GM19351 (cell line): ENCODE measurements at regions not wholly inside any gene's neighbourhood (a gene's known extent, or its start where the extent isn't known, plus 50 kb on each side); places are given as distances from the start of the nearest gene placed in this dataset.
"Not testable (repeated sequence)": the region's sequence is repeated elsewhere in the genome, so short reads cannot be mapped to it uniquely, and the experiment has no call there.

Source experiments
- ATAC-seq: cut with Tn5 transposase; IDR thresholded peaks from one replicate; pipeline ENCODE4 v1.9.1; 2021; ENCODE audit warnings: mild to moderate bottlenecking, moderate library complexity; ENCODE audit not compliant: unreplicated experiment

DNA sequence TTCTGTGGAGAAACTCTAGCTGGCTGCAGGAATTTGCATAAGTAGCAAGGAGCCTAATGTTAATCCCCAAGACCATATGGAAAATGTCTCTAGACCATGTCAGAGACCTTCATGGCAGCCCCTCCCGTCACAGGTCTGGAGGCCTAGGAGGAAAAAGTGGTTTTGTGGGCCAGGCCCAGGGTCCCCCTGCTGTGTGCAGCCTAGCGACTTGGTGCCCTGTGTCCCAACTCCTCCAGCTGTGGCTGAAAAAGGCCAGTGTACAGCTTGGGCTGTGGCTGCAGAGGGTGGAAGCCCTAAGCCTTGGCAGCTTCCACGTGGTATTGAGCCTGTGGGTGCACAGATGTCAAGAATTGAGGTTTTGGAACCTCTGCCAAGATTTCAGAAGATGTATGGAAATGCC is 306.9 kb upstream of the CA10 start:
- no peak for ATAC-seq

DNA sequence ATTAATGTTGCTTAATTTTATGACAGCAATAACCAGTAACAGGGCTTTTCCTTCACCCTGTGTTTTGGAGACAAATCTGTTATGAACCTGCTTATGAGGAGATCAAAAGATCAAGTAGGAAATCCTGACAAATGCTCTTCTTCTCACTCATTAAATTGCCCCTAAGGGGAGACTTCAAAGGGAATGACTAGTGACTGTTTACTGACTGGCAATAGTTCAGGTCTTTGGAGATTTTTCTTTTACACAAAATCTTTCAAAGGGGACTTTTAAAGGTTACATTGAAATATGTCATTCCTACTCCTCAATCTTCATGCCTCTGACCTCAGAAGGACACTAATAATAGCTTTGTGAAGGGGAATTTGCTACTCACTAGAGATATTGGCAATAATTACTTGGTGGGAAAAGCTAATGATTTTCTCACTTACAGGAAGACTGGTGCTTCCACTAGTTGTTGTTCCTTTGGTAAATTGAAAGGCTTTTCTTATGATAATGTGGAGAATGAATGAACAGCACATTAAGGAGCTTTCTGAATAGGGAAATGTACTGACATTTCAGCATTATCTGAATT is 292.9 kb upstream of the CA10 start:
- ATAC-seq = no peak

DNA sequence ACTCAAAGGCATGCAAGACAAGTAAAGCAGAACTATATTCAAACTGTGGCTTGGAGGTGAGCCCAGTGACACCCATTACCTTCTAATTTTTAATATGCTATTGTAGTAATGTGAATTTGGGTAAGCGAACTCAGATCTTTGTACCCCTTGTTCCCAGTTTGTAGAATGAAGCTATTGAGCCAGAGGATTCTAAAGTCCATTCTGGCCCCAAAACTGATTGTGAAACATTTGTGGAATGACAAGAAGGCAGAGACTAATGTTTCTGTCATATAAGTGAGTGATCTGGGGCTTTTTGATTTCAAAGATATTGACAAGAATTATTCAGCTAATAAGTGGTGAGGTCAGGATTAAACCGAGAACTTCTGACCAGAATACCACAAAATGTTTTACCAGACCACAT is 283.8 kb upstream of the CA10 start:
- no peak for ATAC-seq

DNA sequence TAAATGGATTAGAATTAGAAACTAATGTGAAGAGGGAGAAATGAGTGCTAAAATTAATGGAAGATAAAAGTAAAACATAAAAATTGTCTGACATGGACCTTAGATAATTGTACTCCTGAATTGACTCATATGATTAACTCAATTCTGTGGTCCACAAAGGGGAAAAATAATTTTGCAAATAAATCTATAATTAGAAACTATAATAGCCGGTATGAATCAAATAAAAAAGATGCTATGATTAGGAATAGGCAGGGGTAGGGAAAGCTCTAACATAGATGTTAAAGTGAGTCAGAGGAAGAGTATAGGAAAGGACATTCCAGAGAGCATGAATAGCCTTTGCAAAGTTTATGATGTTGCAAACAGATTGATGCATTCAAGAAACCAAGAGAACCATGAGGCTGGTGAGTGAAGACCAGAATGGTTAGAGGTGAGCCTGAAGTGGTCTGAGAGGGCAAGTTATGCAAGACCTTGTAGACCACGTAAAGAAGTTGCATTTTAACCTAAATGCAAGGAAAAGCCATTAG is 262.1 kb upstream of the CA10 start:
- ATAC-seq = no peak

DNA sequence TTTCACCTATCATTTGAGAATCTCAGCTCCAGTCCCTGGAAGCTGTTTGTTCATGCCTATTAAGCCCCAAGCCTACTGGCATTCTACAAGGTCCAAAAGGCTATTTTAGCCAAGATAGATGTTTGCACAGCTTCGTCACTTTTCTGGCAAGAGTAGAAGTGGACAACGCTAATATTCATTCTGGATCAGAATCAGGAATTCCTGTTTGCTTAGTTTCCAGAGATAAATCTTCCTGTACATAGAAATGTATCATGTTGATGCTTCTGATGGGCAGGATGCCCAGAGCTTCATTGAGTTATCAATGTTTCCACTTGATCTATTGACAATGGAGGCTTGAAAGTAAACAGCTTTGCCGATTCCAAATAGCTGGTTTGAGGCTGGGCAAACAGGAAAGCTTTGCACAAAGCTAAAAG is 260.7 kb upstream of the CA10 start:
- no peak for ATAC-seq

DNA sequence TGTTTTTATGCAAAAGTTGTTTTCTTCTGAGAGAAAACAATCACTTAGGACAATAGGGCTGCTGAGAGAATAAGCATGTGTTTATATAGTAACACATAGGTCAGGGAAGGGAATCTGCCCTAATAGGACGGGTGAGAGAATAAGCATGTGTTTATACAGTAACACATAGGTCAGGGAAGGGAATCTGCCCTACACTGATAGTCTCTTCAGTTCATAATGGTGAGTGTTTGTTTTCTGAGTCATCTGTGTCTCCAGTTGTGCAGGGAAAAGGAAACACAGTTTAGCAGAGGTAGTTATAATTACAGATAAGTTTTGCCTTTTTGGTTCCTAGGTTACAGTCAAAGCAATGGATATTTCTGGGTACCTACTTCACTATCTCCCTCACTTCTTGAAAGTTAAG is 252.3 kb upstream of the CA10 start:
- ATAC-seq = no peak

DNA sequence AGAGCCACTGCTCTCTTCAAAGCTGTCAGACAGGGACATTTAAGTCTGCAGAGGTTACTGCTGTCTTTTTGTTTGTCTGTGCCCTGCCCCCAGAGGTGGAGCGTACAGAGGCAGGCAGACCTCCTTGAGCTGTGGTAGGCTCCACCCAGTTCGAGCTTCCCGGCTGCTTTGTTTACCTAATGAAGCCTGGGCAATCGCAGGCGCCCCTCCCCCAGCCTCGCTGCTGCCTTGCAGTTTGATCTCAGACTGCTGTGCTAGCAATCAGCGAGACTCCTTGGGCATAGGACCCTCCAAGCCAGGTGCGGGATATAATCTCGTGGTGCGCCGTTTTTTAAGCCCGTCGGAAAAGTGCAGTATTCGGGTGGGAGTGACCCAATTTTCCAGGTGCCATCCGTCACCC is 250.7 kb upstream of the CA10 start:
- not testable (repeated sequence) for ATAC-seq

DNA sequence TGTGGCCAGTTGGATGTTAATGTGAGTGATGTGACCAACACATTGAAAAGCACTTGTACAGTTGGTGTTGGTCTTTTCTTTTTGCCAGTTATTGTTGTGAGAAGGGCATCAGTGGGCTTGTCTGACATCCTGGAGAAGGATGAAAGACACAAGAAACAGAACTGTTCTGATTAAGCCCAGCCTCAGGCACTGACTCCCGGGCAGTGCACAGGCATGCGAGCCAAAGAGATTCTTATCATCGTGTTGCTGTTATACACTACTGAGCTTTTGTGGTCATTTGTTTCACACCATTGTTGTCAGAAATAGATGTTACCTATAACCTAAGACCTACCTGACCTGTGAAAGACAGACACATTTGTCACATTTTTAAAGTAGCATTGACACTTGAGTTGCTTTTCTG is 236.8 kb upstream of the CA10 start:
- no peak for ATAC-seq

DNA sequence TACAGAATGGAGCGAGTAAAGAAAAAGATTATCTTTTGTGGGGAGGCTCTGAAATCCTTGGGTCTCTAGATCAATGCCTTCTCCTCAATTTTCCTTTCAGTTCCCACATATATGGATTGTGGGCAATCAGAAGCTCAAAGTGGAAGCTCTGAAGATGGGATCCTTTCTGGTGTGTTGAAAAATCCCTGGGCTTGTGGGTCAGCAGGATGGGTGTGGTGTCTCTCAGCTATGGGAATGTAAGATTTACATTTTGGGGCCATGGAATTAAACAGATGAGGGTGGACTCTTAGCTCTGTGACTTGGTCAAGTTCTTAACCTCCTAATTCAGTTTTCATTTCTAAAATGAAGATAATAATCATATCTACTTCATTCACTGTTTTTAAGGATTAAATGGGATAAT is 231.9 kb upstream of the CA10 start:
- ATAC-seq = no peak

DNA sequence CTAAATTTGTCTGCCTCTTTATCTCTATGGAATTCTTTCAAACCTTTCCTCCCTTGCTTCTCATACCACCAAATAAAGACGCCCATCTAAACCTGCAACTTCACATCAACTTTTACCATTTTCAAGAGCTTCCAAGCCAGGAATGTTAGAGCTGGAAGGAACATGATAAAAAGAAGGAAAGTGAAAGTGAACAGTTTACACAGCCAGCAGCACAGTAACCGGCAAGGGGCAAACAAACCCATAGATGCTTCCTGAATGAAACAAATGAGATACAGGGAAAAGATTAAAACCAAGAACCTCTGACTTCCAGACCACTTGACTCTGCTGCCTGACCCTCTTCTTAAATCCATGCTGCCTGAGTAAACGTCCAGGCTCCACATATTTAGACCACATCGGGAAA is 231.1 kb upstream of the CA10 start:
- no peak for ATAC-seq

DNA sequence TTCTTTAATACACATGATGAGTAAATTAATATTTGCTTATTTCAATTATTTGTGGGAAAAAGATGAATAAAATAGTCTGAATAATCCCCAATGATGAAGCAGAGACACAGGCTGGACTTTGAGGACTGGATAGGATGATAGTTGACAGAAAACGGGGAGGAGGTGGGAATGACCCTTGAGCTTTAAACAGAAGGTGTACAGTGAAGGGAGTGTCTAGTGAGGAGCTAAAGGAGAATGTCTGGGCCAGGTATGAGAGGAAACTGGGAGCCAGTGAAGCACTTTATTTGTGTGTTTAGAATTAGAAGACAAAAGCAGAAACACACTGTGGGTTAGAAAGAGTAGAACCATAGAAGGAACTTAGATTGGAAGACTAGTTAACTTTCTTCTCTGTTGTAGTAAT is 230.4 kb upstream of the CA10 start:
- ATAC-seq = no peak

DNA sequence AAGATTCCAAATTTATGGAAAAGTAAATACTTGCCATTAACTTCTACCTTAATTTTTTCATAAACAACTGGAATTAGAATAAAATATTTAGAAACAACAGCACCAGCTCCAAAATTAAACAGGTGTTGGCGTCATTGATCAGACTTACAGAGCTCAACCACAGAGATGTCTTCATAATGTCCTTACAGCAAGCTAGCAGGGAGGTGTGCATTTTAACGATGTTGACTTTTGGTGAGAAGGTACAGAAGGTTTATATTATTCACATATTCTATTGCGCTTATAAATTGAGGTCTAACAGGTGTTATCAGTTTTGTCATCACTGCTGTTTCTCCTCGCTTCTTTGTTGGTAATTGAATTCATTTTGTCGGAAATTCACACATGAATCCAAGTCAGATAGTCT is 226.2 kb upstream of the CA10 start:
- ATAC-seq = no peak

DNA sequence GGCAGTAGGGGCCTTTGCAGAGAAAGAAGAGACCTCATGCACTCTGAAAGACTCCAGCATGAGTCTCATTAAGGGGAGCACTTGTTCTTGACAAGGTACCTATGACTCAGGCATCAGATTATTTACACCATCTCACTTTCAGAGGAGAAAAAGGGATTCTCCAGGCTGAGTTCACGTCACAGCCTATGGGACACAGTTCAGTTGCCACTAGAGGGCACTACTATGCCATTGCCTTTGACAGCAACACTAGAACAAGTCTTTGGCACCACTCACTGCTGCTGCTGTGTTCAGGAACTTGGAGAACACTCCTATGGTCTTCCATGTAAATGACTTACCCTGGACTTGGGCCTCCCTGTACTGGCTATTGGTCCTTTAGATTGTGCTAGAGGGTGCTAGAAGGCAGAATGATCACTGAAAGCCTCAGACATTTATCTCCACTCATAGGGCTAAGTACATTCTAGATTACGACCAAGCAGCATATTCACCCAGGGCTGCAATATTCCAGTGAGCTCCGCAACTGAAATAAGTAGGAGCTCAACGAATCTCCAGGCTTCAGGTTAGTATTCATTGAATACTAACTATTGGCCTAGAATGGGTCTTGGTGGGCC is 225.1 kb upstream of the CA10 start:
- ATAC-seq = peak; percentile 64

DNA sequence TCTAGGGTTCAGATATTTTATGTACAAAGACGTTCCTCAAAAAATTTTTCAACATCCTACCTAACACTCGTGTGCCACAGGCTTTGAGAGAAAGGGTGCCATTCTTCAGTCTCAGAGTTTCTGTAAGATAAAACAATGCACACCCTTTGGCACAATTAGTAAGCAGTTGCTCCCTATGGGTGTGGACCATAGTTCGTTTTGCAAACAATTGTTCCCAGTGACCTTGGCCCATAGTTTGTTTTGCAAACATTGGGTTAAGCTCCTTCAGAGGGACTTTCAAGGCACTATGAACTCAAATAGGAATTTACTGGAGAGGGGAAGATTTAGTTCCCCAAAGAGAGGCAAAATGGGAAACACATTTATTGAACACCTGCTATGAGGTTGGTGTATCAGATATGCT is 220.3 kb upstream of the CA10 start:
- ATAC-seq = no peak

DNA sequence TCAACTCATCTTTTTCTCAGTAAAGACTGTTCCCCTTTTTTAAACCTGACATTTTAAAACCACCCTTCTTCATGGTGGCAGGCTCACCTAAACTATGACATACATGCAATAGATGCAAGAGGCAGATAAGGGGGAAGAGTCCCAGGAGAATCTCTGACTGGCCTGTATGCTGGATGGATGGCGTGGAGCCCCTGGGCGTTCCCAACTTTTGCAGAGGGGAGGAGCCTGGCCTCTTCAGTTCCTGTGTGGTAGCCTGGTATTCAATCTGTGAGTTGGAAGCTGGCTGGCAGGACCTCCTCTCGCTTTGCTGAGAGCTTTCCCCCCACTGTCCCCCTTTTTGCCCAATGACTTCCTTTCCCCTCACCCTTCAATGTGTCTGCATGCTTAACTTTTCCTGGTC is 217.6 kb upstream of the CA10 start:
- ATAC-seq = no peak

DNA sequence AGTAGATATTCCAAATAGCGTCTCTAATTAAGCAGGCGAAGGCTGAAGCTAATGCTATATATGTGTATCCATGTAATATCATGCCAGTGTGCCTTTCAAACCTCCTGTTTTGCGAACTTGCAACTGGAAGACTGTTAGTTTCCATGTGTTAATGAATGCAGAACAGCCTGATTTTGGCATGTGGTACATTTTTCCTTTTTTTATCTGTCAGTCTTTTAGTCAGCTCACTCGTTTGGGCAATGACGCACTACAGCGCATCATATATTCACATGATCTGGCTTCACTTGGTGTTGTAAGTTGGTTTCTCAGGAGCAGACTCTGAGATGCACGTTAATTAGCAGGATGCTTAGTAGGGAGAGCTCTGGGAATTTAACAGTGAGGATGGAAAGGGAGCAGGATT is 210.4 kb upstream of the CA10 start:
- ATAC-seq = no peak

DNA sequence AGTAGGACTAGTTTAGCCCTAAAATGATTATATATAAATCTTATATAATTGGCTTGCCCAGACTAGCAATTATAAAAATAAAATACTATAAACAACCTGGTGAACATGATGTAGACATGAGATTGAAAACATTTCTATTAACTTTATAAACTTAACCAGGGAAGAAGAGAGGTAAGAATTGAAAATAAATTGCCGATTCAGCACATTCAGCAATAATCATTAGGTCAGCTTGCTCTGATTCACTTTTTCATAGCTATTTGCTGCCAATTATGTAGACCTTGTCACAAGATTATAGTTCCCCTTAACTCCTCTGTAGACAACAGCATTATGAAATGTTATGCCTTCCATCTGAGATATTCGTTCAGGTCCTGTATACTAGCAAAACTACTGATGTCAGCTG is 199.3 kb upstream of the CA10 start:
- ATAC-seq = no peak

DNA sequence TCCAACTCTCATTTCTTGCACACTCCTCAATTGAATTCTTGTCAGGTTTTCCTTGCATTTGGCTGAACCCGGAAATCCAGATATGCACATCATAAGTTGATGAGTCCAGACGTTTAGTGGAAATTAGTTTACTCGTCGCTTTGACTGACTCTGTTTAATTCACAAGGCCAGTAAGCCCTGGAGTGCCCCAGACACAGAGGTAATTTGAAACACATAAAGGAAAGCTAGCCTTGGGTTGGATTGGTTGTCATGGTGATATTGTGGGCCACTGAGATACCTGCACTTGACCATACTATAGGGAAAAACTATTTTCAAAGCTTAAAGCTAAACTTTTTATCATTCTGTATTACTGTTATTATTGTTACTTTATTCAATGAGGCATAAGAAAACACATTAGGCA is 178.3 kb upstream of the CA10 start:
- ATAC-seq = no peak

DNA sequence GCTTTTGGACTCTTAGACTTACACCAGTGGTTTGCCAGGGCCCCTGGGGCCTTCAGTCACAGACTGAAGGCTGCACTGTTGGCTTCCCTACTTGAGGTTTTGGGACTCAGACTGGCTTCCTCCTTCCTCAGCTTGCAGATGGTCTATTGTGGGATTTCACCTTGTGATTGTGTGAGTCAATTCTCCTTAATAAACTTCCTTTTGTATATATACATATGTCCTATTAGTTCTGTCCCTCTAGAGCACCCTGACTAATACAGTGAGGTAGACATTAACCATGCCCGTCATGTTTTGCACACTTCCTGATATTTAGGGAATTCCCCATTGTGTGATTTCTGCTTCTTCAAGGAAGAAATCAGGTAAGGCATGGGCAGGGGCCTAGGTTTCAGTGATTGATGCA is 147.8 kb upstream of the CA10 start:
- ATAC-seq = no peak

DNA sequence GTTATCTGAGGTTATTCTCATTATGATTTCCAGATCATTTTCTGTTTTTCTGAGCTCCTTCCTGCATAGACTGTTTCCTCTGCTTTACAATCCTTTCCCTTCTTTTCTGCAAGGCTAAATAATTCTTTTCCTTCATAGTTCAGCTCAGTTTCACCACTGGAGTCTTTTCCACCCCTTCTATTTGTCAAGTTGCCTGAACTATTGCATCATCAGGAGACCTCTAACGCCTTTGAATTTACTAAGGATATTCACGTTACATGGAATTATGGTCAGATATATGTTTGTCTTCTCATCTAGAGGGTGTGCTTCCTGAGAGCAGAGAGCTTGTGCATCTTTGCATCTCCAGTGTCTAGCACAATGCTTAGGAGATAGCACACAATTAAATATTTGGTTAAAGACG is 140.4 kb upstream of the CA10 start:
- ATAC-seq = no peak

DNA sequence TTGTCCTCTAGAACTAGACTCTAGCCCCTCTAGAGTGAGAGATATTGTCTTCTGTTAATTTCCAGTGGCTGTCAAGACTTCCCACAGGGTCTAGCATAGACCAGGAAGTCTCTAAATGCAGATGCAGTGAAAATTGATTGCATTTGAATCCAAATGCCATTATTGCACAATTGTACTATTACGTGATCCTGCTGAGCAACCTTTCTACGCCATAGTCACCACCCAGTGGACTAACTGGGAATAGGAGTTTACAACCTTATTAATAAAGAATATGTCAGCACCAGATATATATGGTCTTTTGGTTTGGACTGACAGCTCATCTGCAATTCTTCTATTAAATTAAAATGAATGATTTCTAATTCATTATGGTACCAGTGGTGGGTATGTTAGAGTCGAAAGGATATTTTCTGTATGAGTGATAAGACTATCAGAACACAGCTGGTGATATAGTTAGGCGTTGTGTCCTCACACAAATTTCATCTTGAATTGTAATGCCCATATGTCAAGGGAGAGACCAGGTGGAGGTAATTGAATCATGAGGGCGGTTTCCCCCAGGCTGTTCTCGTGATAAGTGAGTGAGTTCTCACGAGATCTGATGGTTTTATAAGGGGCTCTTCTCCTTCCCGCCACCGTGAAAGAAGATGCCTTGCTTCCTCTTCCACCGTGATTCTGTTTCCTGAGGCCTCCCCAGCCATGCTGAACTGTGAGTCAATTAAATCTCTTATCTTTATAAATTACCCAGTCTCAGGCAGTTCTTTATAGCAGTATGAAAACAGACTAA is 138.9 kb upstream of the CA10 start:
- no peak for ATAC-seq

DNA sequence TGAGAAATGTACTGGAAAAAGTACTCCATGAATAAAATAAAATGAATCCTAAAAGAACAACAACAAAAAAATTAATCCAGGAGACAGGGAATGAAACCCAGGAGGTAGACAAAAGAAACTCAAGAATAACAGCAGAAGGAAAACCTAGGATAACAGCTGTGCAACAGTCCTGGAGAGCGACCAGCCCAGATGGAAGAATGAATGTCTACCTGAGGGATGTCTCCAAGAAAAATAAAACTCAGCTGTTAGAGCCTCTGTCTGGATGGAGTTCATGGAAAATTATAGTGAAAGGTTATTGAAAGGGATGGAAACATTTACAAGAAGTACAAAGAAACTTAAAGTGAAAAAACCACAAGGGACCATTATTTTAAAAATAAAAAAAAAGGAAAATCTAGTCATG is 135.8 kb upstream of the CA10 start:
- ATAC-seq = no peak
